Non-pigmented ciliary epithelial cell (primary cell): ENCODE measurements at regions not wholly inside any gene's neighbourhood (a gene's known extent, or its start where the extent isn't known, plus 50 kb on each side); places are given as distances from the start of the nearest gene placed in this dataset.

Experiments used
- DNase-seq: peaks from one replicate; pipeline ENCODE4 v3.0.0-alpha.2; 2010; ENCODE audit warnings: low read depth

DNA sequence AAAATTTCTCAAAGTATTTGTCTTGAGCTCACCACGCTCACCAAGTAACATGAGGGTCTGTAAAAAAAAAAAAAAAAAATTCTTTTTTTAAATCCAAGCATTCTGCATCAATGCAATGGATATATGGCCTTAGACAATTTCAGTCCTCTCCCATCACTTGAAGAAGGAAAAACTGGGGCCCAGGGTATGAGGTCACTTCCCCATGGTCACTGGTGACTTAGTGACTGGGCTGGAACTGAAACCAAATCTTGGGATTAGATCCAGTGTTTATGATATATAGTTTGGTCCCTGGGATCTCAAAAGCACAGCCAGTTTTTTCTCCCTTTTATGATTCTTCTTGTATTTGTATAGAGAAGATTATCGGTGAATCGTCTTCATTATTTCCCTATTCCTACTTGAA is 477.9 kb upstream of the TNP1 start:
- DNase-seq = no peak

DNA sequence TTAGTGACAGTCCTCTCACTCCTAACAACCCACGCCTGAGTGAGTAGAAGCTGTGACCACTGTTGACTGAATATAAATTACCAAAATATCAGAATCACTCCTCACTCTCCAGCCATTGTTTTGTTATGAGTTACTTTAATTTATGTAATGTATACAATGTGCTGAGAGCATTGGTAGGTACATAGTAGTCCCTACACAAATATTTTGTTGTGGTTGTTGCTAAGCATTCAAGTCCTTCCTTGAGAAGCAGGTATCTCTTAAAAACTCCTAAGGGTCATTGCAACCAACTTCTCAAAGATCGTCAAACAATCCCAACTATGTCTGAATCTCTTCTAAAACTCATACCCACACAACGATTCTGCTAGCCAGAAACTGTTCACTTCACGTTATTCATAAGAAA is 476.8 kb upstream of the TNP1 start:
- no peak for DNase-seq

DNA sequence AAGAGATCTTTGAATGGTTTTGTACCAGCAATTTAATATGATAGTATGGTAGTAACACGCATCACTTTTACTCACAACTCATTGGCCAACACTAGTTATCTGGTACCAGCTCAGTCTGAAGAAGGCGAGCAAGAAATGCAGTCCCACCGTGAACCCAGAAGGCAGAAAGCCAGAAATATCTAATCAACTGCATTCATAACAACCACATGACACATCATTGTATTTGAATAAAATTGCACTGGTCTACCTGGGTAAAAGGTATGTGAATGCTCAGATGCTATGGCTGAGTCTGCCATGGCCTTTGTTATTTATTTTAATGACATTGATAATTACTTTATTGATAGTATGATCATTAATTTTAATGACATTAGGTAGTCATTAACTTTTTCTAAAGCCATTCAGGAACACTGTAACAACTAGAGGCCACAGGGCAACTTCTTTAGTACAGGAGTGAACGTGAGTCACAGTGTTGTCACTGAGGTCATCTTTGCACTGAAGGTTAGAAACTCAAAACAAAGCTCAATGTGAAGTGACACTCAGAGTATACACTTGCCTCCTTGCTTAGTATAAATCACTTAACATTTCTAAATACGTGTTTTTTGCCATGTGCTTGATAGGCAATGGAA is 475.6 kb upstream of the TNP1 start:
- no peak for DNase-seq

DNA sequence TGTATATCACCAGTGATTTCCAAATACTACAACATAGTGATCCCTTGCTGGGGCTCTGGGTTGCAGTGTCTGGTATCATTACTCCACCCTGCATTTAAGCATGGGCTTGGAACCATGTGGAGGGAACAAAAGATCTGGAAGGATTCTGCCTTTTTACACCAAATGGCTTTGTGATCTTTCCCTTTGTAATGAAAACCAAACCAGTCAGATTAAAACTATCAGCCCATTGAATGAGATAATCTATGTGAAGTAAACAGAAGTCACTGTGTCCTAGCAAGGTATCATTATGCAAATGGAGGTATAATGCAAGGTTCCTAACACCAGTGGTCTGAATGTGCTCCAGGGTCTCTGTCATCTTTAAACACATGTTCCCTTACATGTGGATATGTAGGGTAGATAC is 474.7 kb upstream of the TNP1 start:
- no peak for DNase-seq

DNA sequence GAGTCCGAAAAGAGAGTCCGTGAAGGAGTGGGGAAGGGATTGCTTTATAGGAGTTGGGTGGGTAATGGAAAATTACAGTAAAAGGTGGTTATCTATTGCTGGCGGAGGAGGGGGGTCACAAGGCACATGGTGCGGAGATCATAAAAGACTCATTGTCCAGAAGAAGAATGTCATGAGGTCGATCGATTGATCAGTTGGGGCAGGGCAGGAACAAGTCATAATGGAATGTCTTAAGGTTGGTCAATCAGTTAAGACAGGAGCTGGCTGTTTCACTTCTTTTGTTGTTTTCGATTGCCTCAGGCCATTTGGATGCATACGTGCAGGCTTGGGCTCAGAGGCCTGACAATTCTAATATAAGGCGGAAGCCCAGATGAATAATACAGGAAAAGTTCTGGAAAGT is 473.0 kb upstream of the TNP1 start:
- DNase-seq = no peak

DNA sequence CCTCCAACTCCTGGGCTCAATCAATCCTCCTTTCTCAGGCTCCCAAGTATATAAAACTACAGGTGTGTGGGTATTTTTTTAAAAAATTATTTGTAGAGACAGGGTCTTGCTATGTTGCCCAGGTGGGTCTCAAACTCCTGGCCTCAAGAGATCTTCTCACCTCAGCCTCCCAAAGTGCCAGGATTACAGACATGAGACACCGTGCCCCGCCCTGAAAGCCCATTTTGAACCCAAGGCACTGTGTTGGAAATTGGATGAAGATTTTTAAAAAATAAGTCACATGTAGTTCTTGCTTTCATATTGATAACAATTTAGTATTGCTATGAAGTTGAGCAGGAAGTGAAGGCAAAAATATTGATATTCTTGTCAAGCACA is 472.5 kb upstream of the TNP1 start:
- no peak for DNase-seq

DNA sequence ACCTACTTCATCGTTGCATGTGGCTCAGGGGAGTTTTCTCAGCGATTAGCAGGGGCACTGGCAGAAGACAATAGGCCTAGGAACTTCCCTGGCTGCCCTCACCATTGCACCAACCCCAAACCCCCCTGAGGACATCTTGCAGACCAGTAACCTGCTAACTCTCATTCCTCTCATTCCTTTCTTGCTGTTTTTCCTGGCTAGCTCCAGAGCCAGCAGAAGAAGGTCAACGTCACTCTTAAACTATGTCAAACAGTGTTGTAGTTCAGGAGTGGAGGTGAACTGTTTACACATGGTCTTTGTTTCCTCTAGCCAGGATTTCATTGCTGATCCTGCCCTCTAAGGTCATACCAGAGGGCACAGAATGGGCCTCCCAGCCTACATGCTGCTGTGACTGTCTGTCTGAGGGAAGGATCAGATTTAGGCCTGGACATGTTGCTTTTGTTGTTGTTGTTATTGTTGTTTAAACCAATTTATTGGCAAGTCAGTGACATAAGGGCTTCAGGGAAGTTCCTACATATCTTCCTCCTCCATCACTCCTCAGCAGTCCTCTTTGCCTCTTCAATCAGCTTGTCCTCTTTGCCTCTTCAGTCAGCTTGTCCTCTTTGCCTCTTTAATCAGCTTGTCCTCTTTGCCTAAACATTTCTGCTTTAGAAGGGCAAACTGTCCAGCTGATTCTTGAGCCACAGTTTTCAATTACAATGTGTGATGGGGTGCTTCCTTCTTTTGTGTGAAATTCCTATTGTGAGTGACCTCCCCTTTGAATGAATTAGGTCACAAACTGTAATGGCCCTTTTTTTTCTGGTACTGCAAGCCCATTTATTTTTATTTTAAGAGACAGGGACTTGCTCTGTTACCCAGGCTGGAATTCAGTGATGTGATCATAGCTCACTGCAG is 471.9 kb upstream of the TNP1 start:
- peak; percentile 76 for DNase-seq

DNA sequence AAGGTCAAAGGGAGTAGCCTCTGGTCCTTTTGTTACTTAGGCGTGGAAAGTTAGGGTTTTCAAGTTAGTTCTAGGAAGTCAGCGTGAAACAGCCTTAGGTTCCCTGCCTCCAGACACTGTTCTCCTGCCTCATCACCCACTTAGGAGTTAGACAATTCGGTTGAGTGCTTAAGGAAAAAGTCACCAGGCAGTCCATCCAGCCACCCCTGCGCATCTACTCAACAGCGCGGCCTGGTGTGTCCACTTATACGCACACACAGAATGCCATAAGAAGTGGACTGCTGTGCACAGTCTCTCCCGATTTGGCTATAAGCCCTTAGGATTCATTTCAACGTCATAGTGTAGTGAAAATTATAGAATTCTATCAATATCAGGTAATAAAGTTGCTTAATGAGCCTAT is 470.8 kb upstream of the TNP1 start:
- DNase-seq = no peak

DNA sequence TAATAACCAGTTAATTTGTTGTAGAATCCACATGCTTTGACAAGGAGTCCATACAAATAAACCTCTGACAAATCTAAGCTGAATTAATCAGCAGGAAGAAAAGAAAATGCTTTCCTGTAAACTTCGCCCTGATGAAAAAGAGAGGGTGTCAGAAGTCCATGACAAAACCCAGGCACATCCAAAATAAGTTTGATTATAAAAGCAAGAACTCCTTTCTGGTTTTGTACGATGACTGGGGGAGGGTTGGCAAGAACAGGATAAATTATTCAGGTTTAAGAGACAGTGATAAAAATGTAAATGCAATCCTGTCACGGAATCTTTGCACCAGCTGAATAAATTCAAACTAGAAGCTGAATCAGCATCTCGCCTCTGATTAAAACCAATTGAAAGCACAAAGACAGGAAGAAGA is 469.2 kb upstream of the TNP1 start:
- no peak for DNase-seq

DNA sequence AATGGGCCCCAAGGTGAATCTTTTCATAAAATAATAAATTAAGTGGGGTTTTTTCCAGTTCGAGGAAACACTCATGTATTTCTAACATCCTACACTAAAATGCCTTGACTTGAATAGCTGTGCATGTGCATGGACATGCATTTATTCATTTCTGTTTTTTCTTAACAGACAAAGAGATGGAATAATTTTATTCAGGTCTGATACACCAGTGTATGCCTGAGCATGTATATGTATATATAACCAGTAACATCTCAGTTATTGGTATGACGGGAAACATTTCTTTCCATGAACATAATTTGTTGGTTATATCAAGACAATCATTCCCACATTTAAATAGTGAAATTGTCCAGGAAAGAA is 468.7 kb upstream of the TNP1 start:
- DNase-seq = no peak

DNA sequence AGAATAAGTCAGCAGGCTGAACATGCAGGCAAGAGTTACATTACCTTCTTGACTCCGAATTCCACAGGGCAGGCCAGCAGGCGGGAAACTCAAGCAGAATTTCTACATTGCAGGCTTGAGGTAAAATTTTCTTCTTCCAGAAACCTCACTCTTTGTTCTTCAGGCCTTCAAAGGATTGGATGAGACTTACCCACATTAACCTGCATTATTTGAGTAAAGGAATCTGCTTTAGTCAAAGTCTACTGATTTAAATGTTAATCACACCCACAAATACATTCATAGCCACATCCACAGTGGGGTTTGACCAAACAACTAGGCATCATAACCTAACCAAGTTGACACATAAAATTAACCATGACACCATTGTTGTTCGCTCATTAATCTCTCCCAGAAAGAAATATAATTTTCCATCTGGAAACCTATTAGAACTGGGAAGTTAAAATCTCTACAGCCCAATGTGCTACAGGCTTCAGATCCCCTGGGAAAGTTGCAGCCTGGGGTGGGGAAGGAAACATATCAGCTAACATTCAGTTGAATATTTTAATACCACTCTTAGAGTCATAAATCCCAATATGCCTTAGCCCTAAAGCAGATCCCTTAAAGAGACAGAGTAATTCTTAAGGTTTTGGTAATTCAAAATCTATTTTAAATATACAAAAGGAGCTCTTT is 468.2 kb upstream of the TNP1 start:
- no peak for DNase-seq

DNA sequence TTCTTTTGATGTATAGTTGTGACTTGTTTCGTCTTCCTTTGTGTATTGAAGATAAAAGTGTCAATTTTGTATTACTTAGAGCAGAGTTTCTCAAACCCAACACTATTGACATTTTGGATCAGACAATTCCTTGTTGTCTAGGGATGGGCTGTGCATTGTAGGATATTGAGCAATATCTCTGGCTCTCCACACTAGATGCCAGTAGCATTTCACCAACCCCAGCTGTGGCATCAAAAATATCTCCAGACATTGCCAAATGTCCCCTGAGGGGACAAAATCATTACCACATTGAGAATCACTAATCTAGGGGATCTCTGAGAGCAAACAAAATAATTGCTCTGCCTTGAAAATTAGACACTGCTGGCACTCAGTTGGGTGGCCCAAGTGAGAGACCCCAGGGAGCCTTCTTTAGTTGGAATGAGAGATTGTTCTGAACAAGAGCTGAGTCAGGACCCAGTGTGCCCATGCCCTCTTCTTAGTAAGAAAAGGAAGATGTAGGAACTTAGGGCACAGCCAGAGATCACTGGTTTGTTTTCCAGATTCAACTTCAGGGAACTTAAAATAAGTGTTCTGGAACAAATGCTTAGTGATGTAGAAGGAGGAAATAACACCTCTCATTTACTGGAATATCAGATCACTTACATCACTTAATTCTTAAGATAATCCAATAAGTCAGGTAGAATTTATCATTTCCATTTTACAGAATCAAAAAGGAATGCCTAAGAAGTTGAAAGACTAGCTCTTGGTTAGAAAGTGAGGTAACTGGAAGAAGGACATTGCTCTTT is 466.6 kb upstream of the TNP1 start:
- no peak for DNase-seq

DNA sequence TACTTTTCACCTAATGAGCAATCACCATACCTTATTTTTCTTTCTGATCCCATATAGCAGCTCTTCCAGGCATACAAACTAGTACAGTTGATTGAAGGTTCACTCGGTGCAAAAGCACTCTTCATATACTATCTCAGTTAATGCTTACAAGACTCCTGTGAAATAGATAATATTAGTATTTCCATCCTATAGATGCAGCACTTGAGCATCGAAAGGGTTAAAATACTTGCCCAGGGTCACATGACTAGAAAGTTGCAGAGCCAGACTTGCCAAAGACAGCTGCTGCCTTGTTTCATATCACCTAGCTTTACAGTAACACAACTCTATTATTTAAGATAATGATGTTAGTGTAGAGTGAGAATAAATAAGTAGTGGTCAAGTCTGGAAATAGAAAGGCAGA is 466.0 kb upstream of the TNP1 start:
- no peak for DNase-seq

DNA sequence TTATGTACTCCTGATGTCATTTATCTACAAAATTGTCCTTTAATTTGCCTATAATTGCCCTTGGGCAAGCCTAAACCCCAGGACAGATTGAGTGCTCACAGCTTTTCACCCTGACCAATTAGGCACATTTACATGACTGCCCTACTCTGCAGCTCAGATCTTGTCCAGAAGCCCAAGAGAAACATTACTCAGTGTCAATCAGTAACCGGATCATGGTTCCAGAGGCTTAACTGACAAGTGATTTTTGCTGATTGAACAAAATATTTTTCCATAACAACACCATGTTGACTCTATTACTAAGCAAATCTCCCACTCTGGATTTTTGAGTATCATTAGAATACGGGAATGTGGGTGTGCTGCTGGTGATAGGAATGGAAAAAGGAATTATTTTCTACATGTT is 465.4 kb upstream of the TNP1 start:
- no peak for DNase-seq

DNA sequence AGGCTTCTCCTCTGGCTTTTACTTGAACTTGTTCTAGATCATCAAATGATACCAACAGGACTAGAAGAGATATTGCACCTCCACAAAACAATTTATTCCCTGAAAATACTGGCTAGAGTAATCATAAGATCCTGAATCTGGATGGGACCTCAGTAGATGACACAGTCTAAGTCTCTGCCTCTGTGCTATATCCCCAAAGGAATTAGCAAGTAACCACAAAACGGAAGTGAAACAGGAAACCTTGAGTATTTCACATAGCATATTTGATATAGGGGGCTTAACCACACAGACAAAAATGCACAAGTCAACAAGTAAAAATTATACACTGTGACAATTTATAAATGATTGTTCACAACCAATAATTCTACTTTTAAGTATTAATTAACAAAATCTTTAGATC is 456.9 kb upstream of the TNP1 start:
- DNase-seq = peak; percentile 74

DNA sequence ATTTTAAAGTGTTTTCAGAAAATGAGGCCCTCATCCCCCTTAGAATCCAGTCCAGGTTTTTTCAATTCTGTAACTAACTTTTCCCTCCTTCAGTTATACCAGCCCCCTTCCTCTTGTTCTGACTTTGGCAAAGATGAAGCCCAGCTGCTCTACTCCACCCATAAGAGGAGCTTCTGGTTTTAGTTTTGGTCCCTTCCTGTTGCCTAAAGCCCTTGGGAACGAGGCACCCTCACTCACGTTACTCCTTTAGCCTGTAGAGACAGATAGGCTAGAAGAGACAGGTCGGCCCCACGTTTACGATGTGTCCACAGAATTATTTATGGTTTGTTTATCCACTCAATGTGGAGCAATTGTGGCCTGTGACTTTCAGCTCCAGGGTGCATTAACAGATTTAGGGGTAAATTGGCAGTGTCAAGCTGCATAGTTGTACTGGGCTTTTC is 454.2 kb upstream of the TNP1 start:
- no peak for DNase-seq

DNA sequence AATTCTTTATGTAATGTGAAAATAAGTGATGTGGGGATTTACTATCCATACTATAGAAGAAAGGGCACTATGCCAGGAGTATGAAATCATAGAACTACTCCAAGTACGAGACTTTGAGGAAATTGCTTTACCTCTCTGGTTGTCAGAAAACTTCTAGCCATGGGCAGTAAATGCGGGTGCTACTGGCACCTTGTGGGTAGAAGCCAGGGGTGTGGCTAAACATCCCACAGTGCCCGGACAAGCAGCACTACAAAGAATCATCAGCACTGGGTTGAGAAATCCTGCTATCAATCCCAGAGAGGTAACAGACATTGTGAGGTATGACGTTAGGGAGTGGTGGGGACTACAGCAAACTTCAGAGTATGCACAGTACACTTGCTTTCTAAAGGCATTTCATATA is 453.5 kb upstream of the TNP1 start:
- DNase-seq = no peak

DNA sequence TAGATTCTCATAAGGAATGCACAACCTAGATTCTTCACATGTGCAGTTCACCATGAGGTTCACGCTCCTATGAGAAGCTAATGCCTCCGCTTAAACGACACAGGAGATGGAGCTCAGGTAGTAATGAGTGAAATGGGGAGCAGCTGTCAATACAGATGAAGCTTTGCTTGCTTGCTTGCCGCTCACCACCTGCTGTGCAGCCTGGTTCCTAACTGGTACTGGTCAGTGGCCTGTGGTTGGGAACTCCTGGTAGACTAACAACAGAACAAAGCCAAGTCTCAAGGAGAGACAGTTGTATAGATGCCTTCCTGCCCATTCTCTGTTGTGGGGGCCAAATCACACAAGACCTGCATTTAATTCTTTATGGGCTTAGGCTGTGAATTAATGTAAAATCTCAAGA is 449.2 kb upstream of the TNP1 start:
- no peak for DNase-seq

DNA sequence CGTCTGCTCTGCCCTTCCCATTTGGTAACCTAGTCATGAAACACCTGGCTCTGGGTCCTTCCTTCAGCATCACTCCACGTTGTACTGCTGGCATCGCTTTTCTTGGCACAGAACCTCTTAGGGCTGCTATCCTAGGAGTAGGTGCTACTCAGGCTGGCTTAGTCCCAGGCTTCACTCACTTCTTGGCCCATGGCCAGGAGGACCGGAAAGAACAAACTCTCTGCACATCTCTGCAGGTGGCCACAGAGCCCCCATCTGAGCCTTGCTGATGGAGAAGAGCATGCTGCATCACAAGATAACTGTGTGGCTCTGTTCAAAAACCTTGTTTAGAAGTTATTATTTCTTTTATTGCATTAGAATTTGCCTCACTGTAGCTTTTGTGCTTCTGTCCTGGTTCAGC is 447.2 kb upstream of the TNP1 start:
- no peak for DNase-seq

DNA sequence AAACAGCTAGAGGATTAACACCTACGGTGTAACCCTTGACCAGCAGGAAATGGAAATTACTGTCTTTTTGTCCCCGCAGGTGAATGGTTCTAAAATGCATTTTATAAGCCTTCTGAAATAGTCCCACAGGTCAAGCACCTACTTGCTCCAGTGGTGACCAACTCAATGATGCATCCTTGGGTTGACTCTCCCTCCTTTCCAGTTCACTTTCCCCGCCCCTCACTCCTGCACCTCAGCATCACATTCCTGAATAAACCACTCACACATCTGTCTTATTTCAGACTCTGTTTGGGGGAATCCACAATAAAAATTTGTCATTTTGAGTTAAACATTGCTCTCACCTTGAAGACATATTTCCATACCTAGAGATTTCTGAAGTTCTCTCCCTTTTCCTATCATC is 446.0 kb upstream of the TNP1 start:
- no peak for DNase-seq

DNA sequence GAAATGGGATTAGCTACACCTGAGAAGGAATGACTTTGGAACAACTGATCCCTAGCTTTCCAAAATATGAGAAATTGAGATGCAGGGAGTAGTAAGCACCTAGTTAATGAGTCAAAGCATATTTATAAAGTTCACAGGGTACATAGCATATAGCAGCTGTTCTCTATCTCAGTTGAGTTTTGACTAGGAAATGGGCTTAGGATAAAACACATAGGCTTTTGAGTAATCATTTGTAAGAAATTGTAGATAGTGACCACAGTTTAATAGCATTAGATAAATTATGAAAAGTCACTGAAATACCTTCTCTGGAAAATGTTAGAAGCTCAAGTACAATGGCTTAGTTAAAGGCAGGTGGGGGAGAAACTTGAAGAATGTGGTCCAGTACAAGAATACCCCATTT is 444.7 kb upstream of the TNP1 start:
- no peak for DNase-seq

DNA sequence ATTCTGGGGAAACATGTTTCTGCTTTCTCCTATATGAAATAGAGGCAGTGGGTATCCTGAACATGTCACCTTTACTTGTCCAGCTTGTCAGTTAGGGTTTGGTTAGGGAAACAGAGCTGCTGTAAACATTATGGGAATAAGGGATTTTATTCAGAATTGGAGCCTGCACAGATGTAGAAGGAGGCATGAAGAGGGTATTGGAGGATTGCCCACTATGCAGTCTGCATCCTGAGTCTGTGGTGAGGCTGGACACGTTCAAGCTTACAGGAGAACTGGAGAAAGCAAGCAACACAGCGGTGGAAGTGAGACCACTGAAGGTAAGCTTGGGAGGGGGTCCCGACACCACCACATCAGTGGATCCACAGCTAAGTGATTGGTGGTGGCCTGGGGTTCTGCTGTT is 443.0 kb upstream of the TNP1 start:
- DNase-seq = no peak
